Natural killer cell (primary cell): ENCODE measurements at regions not wholly inside any gene's neighbourhood (a gene's known extent, or its start where the extent isn't known, plus 50 kb on each side); places are given as distances from the start of the nearest gene placed in this dataset.
A peak's percentile ranks its signal among the peaks of the same experiment; 100 is the strongest.

Experiments used
- ATAC-seq, 3 donors: fragments of 150-1000 bp in 2 of 3; fragments of 200-7000 bp in 1 of 3; cut with Tn5 transposase; 1 replicate in 1 of 3; 2 replicates in 2 of 3; pipeline ENCODE4 v1.10.0; 2021; ENCODE audit warnings: mild to moderate bottlenecking in 2 of 3, moderate library complexity in 2 of 3
- DNase-seq, 2 donors: peaks; one replicate each; pipeline versions ENCODE4 v3.0.0 to v3.0.0-alpha.2; 2013 to 2021; ENCODE audit warnings: mixed read lengths in 1 of 2
- H3K27ac ChIP-seq: one replicate; pipeline ENCODE4 v1.5.1; 2013; ENCODE audit warnings: mild to moderate bottlenecking, low read length
- H3K27me3 ChIP-seq: one replicate; pipeline ENCODE4 v1.6.1; 2013; ENCODE audit warnings: low read length; ENCODE audit not compliant: control insufficient read depth, insufficient read depth
- H3K36me3 ChIP-seq: one replicate; pipeline ENCODE4 v1.6.1; 2013; ENCODE audit warnings: low read length; ENCODE audit not compliant: control insufficient read depth, insufficient read depth
- H3K4me1 ChIP-seq: one replicate; pipeline ENCODE4 v1.6.1; 2013; ENCODE audit warnings: low read length; ENCODE audit not compliant: control insufficient read depth, insufficient read depth
- H3K4me3 ChIP-seq: one replicate; pipeline ENCODE4 v1.5.1; 2013; ENCODE audit warnings: low read length
- H3K9me3 ChIP-seq: one replicate; pipeline ENCODE4 v1.6.1; 2013; ENCODE audit warnings: low read length; ENCODE audit not compliant: control insufficient read depth, insufficient read depth
- H3K27ac Mint-ChIP-seq, 2 donors: one replicate each; pipeline ENCODE4 v1.8.0; 2022; ENCODE audit warnings: mild to moderate bottlenecking in 2 of 2, mixed read lengths in 2 of 2, moderate library complexity in 1 of 2
- H3K27me3 Mint-ChIP-seq, 2 donors: one replicate each; pipeline ENCODE4 v1.8.0; 2022; ENCODE audit warnings: low read depth in 2 of 2, mixed read lengths in 2 of 2
- H3K36me3 Mint-ChIP-seq: one replicate; pipeline ENCODE4 v1.8.0; 2022; ENCODE audit warnings: mixed read lengths
- H3K4me1 Mint-ChIP-seq, 2 donors: one replicate each; pipeline ENCODE4 v1.8.0; 2022; ENCODE audit warnings: mixed read lengths in 2 of 2
- H3K4me3 Mint-ChIP-seq: one replicate; pipeline ENCODE4 v1.8.0; 2022; ENCODE audit warnings: mild to moderate bottlenecking, moderate library complexity, mixed read lengths
- H3K9me3 Mint-ChIP-seq, 2 donors: one replicate each; pipeline ENCODE4 v1.8.0; 2022; ENCODE audit warnings: mixed read lengths in 2 of 2
- WGBS: methylation state at CpG from one replicate; pipeline ENCODE4 v1.1.7; 2013; ENCODE audit warnings: missing lambda C conversion rate; ENCODE audit not compliant: insufficient coverage; 5-methylcytosine and 5-hydroxymethylcytosine counted together
- intact Hi-C: fragments of 100-400 bp; cut with micrococcal nuclease; formaldehyde crosslinking; loops from one replicate; pipeline ENCODE4 v1.14.2; 2022
- TF ChIP-seq, protein P1 (sequence below): fragments of 200-600 bp; IDR thresholded peaks from one replicate; pipeline ENCODE4 v1.8.0; 2022; ENCODE audit warnings: antibody characterized with exemption

DNA sequence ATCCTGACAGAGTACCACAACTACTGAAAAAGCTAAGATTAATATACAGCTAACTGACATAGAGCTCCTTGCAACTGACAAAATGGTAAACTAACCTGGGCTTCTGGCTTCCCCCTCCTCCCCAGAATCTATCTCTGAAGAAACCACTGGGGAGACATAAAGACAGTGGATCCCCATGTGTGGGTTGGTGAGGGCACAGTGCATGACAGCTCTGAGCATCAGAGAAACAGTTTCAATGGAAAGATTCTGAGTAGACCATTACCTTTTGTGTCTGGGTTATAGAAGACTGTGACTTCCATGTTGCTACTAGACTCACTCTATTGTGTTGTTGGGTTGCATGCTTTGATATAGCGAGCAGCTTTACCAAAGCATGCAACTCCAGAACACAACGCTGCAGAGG is 247.4 kb downstream of the EFCAB11 start:
- Histone ChIP-seq H3K27ac (no peak overlapping the region), H3K36me3 (no peaks in the 10 kb centered on the region), H3K9me3 (peaks cover 14% of the 10 kb centered on the region), H3K4me3 (no peak overlapping the region), H3K4me1 (peaks cover 7% of the 10 kb centered on the region), H3K27me3 (no peaks in the 10 kb centered on the region)
- intact Hi-C loops = no loop called here
- TF ChIP-seq, protein P1, sequence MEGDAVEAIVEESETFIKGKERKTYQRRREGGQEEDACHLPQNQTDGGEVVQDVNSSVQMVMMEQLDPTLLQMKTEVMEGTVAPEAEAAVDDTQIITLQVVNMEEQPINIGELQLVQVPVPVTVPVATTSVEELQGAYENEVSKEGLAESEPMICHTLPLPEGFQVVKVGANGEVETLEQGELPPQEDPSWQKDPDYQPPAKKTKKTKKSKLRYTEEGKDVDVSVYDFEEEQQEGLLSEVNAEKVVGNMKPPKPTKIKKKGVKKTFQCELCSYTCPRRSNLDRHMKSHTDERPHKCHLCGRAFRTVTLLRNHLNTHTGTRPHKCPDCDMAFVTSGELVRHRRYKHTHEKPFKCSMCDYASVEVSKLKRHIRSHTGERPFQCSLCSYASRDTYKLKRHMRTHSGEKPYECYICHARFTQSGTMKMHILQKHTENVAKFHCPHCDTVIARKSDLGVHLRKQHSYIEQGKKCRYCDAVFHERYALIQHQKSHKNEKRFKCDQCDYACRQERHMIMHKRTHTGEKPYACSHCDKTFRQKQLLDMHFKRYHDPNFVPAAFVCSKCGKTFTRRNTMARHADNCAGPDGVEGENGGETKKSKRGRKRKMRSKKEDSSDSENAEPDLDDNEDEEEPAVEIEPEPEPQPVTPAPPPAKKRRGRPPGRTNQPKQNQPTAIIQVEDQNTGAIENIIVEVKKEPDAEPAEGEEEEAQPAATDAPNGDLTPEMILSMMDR = no peak
- 100% methylated on average over 2 of the region's 2 CpGs for WGBS
- H3K36me3 Mint-ChIP-seq = peaks cover 6% of the 10 kb centered on the region
- H3K9me3 Mint-ChIP-seq = peaks cover 3 to 5% of the 10 kb centered on the region in 2 donors
- ATAC-seq (no peak), DNase-seq (no peak)
- no peaks in the 10 kb centered on the region for H3K27me3 Mint-ChIP-seq
- no peak overlapping the region for H3K4me3 Mint-ChIP-seq
- no peak overlapping the region for H3K27ac Mint-ChIP-seq
- H3K4me1 Mint-ChIP-seq = peaks cover 34 to 35% of the 10 kb centered on the region in 2 donors

DNA sequence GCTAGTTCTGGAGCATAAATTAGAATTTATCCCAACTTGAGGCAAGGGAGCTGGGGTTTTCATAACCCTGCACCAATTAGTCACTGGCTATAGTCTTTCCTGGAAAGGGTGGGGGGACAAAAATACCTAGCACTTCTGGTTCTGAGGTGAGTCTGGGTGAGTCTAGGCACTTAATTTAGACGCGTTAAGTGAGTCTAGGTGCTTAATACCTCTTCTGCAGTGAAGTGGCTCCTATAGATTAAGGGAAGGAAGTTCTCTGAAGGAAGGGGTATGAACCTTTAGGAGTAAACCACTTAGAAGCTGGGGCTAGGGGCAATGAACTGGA is 251.7 kb downstream of the EFCAB11 start:
- H3K4me1 ChIP-seq = peaks cover 20% of the 10 kb centered on the region
- peaks cover 0 to 2% of the 10 kb centered on the region in 2 donors for H3K9me3 Mint-ChIP-seq
- H3K27ac Mint-ChIP-seq = peak overlapping the region in 1 of 2 donors; percentile 77
- H3K4me3 Mint-ChIP-seq = no peak overlapping the region
- H3K27me3 ChIP-seq = no peaks in the 10 kb centered on the region
- intact Hi-C loops = loop anchor here (5.0 kb wide), 1 partner anchor 286 kb away; the partner anchor contains the start of gene FOXN3
- no peaks in the 10 kb centered on the region for H3K36me3 Mint-ChIP-seq
- 96% methylated on average over 2 of the region's 2 CpGs for WGBS
- ATAC-seq = no peak
- no peak for DNase-seq
- H3K4me3 ChIP-seq = no peak overlapping the region
- peaks cover 35 to 41% of the 10 kb centered on the region in 2 donors for H3K4me1 Mint-ChIP-seq
- H3K27ac ChIP-seq = no peak overlapping the region
- H3K9me3 ChIP-seq = peaks cover 8% of the 10 kb centered on the region
- TF ChIP-seq, protein P1 = no peak
- H3K27me3 Mint-ChIP-seq = no peaks in the 10 kb centered on the region
- no peaks in the 10 kb centered on the region for H3K36me3 ChIP-seq

DNA sequence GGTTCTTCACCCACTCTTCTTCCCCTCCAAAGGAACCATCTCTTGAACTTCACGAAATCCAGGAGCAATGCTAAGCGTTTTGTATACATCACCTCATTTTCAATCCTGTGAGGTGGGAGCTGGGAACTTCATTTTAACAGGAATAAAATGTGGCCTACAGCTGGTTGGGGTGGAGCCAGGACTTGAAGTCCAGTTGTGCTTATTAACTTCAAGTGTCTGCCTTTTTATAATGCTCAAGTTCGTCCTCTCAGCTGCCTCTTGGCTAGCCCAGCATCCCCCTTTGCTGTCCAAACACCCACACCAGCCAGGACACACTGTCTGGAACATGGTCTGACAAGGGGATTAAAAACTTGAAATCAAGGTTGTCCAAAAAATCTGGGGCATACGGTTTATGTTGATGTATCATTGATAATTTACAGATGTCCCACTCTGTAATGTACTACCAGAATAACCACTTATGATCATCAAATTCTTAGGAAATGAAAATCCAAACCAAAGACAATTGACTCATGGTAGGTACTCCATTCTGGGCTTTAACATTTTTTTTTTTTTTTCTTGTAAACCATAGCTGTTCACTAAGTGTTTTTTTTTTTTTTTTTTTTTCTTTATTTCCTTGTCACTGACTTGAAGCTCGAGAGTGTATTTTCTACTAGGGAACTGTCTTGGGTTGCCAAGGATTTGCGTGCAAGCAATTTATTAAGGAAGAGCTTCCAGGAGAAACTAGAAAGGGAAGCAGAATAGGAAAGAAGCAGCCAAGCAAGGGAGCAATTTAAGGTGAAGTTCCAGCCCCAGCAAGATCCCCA is 252.3 kb downstream of the EFCAB11 start:
- DNase-seq (no peak), ATAC-seq (no peak)
- peaks cover 8% of the 10 kb centered on the region for H3K9me3 ChIP-seq
- Mint-ChIP-seq H3K4me1 (peaks cover 38 to 45% of the 10 kb centered on the region in 2 donors), H3K36me3 (no peaks in the 10 kb centered on the region), H3K27ac (peak overlapping the region; percentile 77 to 86), H3K27me3 (no peaks in the 10 kb centered on the region), H3K9me3 (peaks cover 0 to 2% of the 10 kb centered on the region in 2 donors), H3K4me3 (peak overlapping the region; percentile 86)
- intact Hi-C loops = loop anchor here (5.0 kb wide), 1 partner anchor 285 kb away; the partner anchor contains the start of gene FOXN3
- H3K4me3 ChIP-seq = peak overlapping the region; percentile 35
- peak overlapping the region; percentile 40 for H3K27ac ChIP-seq
- TF ChIP-seq, protein P1 = no peak
- no peaks in the 10 kb centered on the region for H3K27me3 ChIP-seq
- WGBS = 90% methylated on average over 4 of the region's 6 CpGs
- no peaks in the 10 kb centered on the region for H3K36me3 ChIP-seq
- H3K4me1 ChIP-seq = peaks cover 20% of the 10 kb centered on the region
